ENCODE measurements at regions not wholly inside any gene's neighbourhood (a gene's known extent, or its start where the extent isn't known, plus 50 kb on each side); places are given as distances from the start of the nearest gene placed in this dataset.

DNA sequence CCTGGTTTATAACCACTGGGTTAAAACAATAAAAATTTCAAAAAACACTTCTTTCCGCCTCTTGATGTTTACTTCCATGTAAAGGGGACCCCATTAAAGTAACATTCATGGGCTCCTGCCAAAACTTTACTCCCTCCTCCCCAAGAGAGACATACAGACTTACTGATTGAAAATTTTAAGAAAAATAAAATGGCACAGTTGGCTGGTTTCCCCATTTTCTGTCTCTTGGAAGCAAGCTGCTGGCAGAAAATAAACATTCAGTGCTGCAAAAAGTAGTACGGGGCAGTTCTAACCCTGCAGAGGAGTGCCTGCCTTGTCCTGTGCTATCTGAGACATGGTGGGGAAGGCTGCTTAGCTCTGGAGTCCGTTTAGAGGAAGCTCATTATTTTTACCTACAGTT, 187.3 kb upstream of the INTU start:
- TF ChIP-seq TOX (CRISPR knock-in tag; IDR thresholded peaks at IDR 0.05; ENCODE audit: borderline replicate concordance) (no peak), GLIS3 (CRISPR knock-in tag; IDR thresholded peaks at IDR 0.05) (no peak), TSHZ2 (CRISPR knock-in tag; IDR thresholded peaks at IDR 0.05) (no peak), PPARA (CRISPR knock-in tag; IDR thresholded peaks at IDR 0.05; ENCODE audit: borderline replicate concordance) (no peak), RARB (CRISPR knock-in tag; IDR thresholded peaks at IDR 0.05) (no peak), TCF4 (CRISPR knock-in tag; IDR thresholded peaks at IDR 0.05; ENCODE audit: borderline replicate concordance) (no peak), ARNTL (CRISPR knock-in tag; IDR thresholded peaks at IDR 0.05; ENCODE audit: borderline replicate concordance, low read depth) (no peak), ZFP30 (CRISPR knock-in tag; IDR thresholded peaks at IDR 0.05) (no peak), ZNF565 (CRISPR knock-in tag; conservative IDR thresholded peaks at IDR 0.05; ENCODE audit: low read depth) (no peak), ZNF70 (CRISPR knock-in tag; IDR thresholded peaks at IDR 0.05) (no peak), ISL1 (CRISPR knock-in tag; IDR thresholded peaks at IDR 0.05) (no peak), ESRRG (CRISPR knock-in tag; IDR thresholded peaks at IDR 0.05) (no peak), BACH2 (CRISPR knock-in tag; IDR thresholded peaks at IDR 0.05; ENCODE audit: borderline replicate concordance) (no peak), ZFP3 (CRISPR knock-in tag; IDR thresholded peaks at IDR 0.05) (no peak)
- no peak for ATAC-seq

DNA sequence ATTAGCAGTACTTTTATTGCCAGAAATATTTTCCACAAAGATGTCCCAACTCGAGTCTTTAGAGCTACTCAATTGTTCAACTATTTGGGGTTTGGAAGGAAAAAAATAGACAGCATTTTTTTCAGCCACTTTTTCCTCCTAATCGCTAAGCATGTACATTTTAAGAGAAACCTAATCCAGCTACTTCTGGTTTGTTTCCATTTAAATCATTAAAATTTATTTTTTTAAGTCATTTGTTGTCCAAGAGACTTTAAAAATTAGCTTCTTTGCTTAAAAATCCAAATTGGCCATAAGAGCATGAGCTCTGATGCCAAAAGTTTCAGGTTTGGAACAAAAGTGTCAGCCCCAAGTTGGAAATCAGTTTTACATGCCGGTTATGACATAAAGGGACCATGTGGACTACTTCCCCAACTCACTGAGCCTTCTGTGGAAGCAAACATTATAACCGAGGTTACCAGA, 186.3 kb upstream of the INTU start:
- TF ChIP-seq, protein P1, sequence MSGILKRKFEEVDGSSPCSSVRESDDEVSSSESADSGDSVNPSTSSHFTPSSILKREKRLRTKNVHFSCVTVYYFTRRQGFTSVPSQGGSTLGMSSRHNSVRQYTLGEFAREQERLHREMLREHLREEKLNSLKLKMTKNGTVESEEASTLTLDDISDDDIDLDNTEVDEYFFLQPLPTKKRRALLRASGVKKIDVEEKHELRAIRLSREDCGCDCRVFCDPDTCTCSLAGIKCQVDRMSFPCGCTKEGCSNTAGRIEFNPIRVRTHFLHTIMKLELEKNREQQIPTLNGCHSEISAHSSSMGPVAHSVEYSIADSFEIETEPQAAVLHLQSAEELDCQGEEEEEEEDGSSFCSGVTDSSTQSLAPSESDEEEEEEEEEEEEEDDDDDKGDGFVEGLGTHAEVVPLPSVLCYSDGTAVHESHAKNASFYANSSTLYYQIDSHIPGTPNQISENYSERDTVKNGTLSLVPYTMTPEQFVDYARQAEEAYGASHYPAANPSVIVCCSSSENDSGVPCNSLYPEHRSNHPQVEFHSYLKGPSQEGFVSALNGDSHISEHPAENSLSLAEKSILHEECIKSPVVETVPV (CRISPR knock-in tag; IDR thresholded peaks at IDR 0.05), result no peak
- TF ChIP-seq ZFP30 (CRISPR knock-in tag; IDR thresholded peaks at IDR 0.05) (no peak), SNAI2 (CRISPR knock-in tag; IDR thresholded peaks at IDR 0.05) (no peak), PPARA (CRISPR knock-in tag; IDR thresholded peaks at IDR 0.05; ENCODE audit: borderline replicate concordance) (no peak), PATZ1 (CRISPR knock-in tag; IDR thresholded peaks at IDR 0.05; ENCODE audit: borderline replicate concordance) (no peak), BACH2 (CRISPR knock-in tag; IDR thresholded peaks at IDR 0.05; ENCODE audit: borderline replicate concordance) (no peak), TOX (CRISPR knock-in tag; IDR thresholded peaks at IDR 0.05; ENCODE audit: borderline replicate concordance) (no peak), TSHZ2 (CRISPR knock-in tag; IDR thresholded peaks at IDR 0.05) (no peak), TCF4 (CRISPR knock-in tag; IDR thresholded peaks at IDR 0.05; ENCODE audit: borderline replicate concordance) (no peak), ZNF565 (CRISPR knock-in tag; conservative IDR thresholded peaks at IDR 0.05; ENCODE audit: low read depth) (no peak), RARB (CRISPR knock-in tag; IDR thresholded peaks at IDR 0.05) (no peak), ISL1 (CRISPR knock-in tag; IDR thresholded peaks at IDR 0.05) (no peak)
- no peak for ATAC-seq

DNA sequence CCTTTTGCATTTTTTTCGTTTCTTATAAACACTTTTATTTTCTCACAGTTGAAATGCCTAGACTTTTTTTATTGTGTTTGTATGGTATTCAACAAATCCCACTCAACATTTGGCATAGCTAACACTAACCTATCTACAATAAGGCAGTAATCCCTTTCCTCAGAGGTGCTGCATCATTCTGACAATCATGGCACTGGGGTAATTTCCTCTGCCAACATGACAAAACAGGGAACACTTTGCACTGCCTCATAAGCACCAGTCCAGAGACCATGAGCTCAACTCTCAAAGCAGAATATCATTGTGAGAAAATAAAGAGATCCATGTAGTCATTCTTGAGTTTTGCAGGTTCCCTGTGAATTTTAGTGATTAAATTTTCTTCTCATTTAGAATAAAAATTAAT, 183.8 kb upstream of the INTU start:
- ATAC-seq, result no peak
- no peak for TF ChIP-seq TOX (CRISPR knock-in tag; IDR thresholded peaks at IDR 0.05; ENCODE audit: borderline replicate concordance)
- no peak for TF ChIP-seq PATZ1 (CRISPR knock-in tag; IDR thresholded peaks at IDR 0.05; ENCODE audit: borderline replicate concordance)
- TF ChIP-seq TSHZ2 (CRISPR knock-in tag; IDR thresholded peaks at IDR 0.05), result no peak
- TF ChIP-seq SNAI2 (CRISPR knock-in tag; IDR thresholded peaks at IDR 0.05), result no peak
- no peak for TF ChIP-seq CSDC2 (CRISPR knock-in tag; IDR thresholded peaks at IDR 0.05)
- TF ChIP-seq OSR1 (CRISPR knock-in tag; IDR thresholded peaks at IDR 0.05), result no peak
- no peak for TF ChIP-seq PPARA (CRISPR knock-in tag; IDR thresholded peaks at IDR 0.05; ENCODE audit: borderline replicate concordance)
- no peak for TF ChIP-seq ARNTL (CRISPR knock-in tag; IDR thresholded peaks at IDR 0.05; ENCODE audit: borderline replicate concordance, low read depth)
- TF ChIP-seq ISL1 (CRISPR knock-in tag; IDR thresholded peaks at IDR 0.05), result no peak
- TF ChIP-seq POU6F1 (CRISPR knock-in tag; IDR thresholded peaks at IDR 0.05; ENCODE audit: borderline replicate concordance, low read depth), result no peak
- no peak for TF ChIP-seq RARB (CRISPR knock-in tag; IDR thresholded peaks at IDR 0.05)
- no peak for TF ChIP-seq BACH2 (CRISPR knock-in tag; IDR thresholded peaks at IDR 0.05; ENCODE audit: borderline replicate concordance)
